ENCODE measurements at regions not wholly inside any gene's neighbourhood (a gene's known extent, or its start where the extent isn't known, plus 50 kb on each side); places are given as distances from the start of the nearest gene placed in this dataset.
"Not testable (repeated sequence)": the region's sequence is repeated elsewhere in the genome, so short reads cannot be mapped to it uniquely, and the experiment has no call there.

- intact Hi-C loops (cut with micrococcal nuclease) = no loop called here
- Histone ChIP-seq H3K27ac (replicated peaks) (no peak overlapping the region), H3K4me3 (no peak overlapping the region), H3K36me3 (no peaks in the 10 kb centered on the region), H3K27me3 (ENCODE audit: low read depth) (no peaks in the 10 kb centered on the region), H3K9me3 (replicated peaks) (no peaks in the 10 kb centered on the region), H3K4me1 (no peaks in the 10 kb centered on the region)
- no peak for TF ChIP-seq CTCF (IDR thresholded peaks at IDR 0.05; ENCODE audit: borderline replicate concordance)
- DNase-seq = no peak
Observed at GRCh38 chr2:167817422-167817821, 430.0 kb downstream of the STK39 start.

GRCh38 chr2:167816874-167817290 lies 430.5 kb downstream of the STK39 start:
- DNase-seq = no peak
- Histone ChIP-seq H3K27me3 (ENCODE audit: low read depth) (no peaks in the 10 kb centered on the region), H3K36me3 (no peaks in the 10 kb centered on the region), H3K4me1 (no peaks in the 10 kb centered on the region), H3K9me3 (replicated peaks) (no peaks in the 10 kb centered on the region), H3K27ac (replicated peaks) (no peak overlapping the region), H3K4me3 (no peak overlapping the region)
- no peak for TF ChIP-seq CTCF (IDR thresholded peaks at IDR 0.05; ENCODE audit: borderline replicate concordance)
- intact Hi-C loops (cut with micrococcal nuclease) = no loop called here

GRCh38 chr2:167814881-167815718 lies 432.3 kb downstream of the STK39 start:
- Histone ChIP-seq H3K27me3 (ENCODE audit: low read depth) (no peaks in the 10 kb centered on the region), H3K4me1 (no peaks in the 10 kb centered on the region), H3K4me3 (no peak overlapping the region), H3K27ac (replicated peaks) (no peak overlapping the region), H3K36me3 (no peaks in the 10 kb centered on the region), H3K9me3 (replicated peaks) (no peaks in the 10 kb centered on the region)
- no peak for DNase-seq
- no peak for TF ChIP-seq CTCF (IDR thresholded peaks at IDR 0.05; ENCODE audit: borderline replicate concordance)
- intact Hi-C loops (cut with micrococcal nuclease) = no loop called here

- H3K27me3 ChIP-seq (ENCODE audit: low read depth); H3K4me3 ChIP-seq; H3K36me3 ChIP-seq; H3K9me3 ChIP-seq (replicated peaks); intact Hi-C loops (cut with micrococcal nuclease); DNase-seq; H3K4me1 ChIP-seq; H3K27ac ChIP-seq (replicated peaks): not testable (repeated sequence)
Observed at GRCh38 chr2:167814482-167814880, 432.9 kb downstream of the STK39 start.

- H3K27ac ChIP-seq (replicated peaks); intact Hi-C loops (cut with micrococcal nuclease); DNase-seq; H3K4me3 ChIP-seq; H3K4me1 ChIP-seq; H3K27me3 ChIP-seq (ENCODE audit: low read depth); H3K36me3 ChIP-seq: not testable (repeated sequence)
- peaks cover 12% of the 10 kb centered on the region for H3K9me3 ChIP-seq (replicated peaks)
Observed at GRCh38 chr2:167809799-167810198, 437.6 kb downstream of the STK39 start.

GRCh38 chr2:167803449-167803988 lies 443.9 kb downstream of the STK39 start:
- intact Hi-C loops (cut with micrococcal nuclease) = no loop called here
- Histone ChIP-seq H3K9me3 (replicated peaks) (peaks cover 12% of the 10 kb centered on the region), H3K27me3 (ENCODE audit: low read depth) (no peaks in the 10 kb centered on the region), H3K4me3 (no peak overlapping the region), H3K36me3 (no peaks in the 10 kb centered on the region), H3K27ac (replicated peaks) (no peak overlapping the region), H3K4me1 (no peaks in the 10 kb centered on the region)
- no peak for DNase-seq
- no peak for TF ChIP-seq CTCF (IDR thresholded peaks at IDR 0.05; ENCODE audit: borderline replicate concordance)

All from left ventricle myocardium inferior (tissue), 1 donor.